Heart right ventricle (tissue), 16 donors: ENCODE measurements at regions not wholly inside any gene's neighbourhood (a gene's known extent, or its start where the extent isn't known, plus 50 kb on each side); places are given as distances from the start of the nearest gene placed in this dataset.

ENCODE experiments used
- ATAC-seq, 8 donors: fragments of 200-7000 bp; cut with Tn5 transposase; one replicate each; pipeline ENCODE4 v1.9.1; 2020; ENCODE audit warnings: mild to moderate bottlenecking in 8 of 8, moderate library complexity in 8 of 8, moderate number of reproducible peaks in 1 of 8
- DNase-seq, 2 donors: peaks; one replicate each; pipeline ENCODE4 v3.0.0-alpha.2; 2020
- H3K27ac ChIP-seq, 10 donors: fragments of 200-600 bp; sonication (generic) in 2 of 10; one replicate each; pipeline versions ENCODE4 v1.5.0 to v1.8.0; 2020 to 2022; ENCODE audit warnings: mild to moderate bottlenecking in 3 of 10
- H3K27me3 ChIP-seq, 7 donors: fragments of 200-600 bp; one replicate each; pipeline ENCODE4 v1.8.0; 2021 to 2022; ENCODE audit warnings: mild to moderate bottlenecking in 2 of 7
- H3K36me3 ChIP-seq, 9 donors: fragments of 200-600 bp; sonication (generic) in 1 of 9; one replicate each; pipeline versions ENCODE4 v1.5.0 to v1.8.0; 2020 to 2022; ENCODE audit warnings: mild to moderate bottlenecking in 2 of 9
- H3K4me1 ChIP-seq, 9 donors: fragments of 200-600 bp; sonication (generic) in 1 of 9; one replicate each; pipeline versions ENCODE4 v1.5.0 to v1.8.0; 2020 to 2022; ENCODE audit warnings: mild to moderate bottlenecking in 4 of 9
- H3K4me3 ChIP-seq, 10 donors: fragments of 200-600 bp; sonication (generic) in 2 of 10; one replicate each; pipeline versions ENCODE4 v1.5.0 to v1.8.0; 2020 to 2022; ENCODE audit warnings: mild to moderate bottlenecking in 7 of 10, moderate library complexity in 2 of 10
- H3K9me3 ChIP-seq, 11 donors: fragments of 200-600 bp in 10 of 11; sonication (generic) in 2 of 11; one replicate each; pipeline versions ENCODE4 v1.5.0 to v1.8.0; 2013 to 2022; ENCODE audit warnings: mild to moderate bottlenecking in 2 of 11, control low read depth in 1 of 11, moderate library complexity in 1 of 11
- WGBS, 2 donors: extraction: QIAGEN DNeasy Blood & Tissue Kit; methylation state at CpG; one replicate each; pipeline ENCODE4 v1.1.7; 2013; ENCODE audit warnings: inconsistent platforms in 1 of 2; 5-methylcytosine and 5-hydroxymethylcytosine counted together
- intact Hi-C, 10 donors: fragments of 100-400 bp; cut with DNase I; formaldehyde crosslinking; loops; one replicate each; pipeline versions ENCODE4 v1.11.1 to v1.14.2; 2022
- TF ChIP-seq, protein P1 (sequence below), 9 donors: fragments of 200-600 bp; sonication (generic) in 2 of 9; IDR thresholded peaks; one replicate each; pipeline versions ENCODE4 v1.5.0 to v1.8.0; 2021 to 2022; ENCODE audit warnings: antibody characterized with exemption in 9 of 9, mild to moderate bottlenecking in 5 of 9, moderate library complexity in 1 of 9
- donor health status: Arrhythmogenic right ventricular cardiomyopathy.
- donor health status: ischemic (EF 13 %, LVEDD 7.1; RV severe dilation, severe dysfunction).
- donor health status: healthy with polysubstance abuse.
- donor health status: DM: no; HTN: yes; CAD: no.
- donor health status: DM: no; HTN: no; CAD: no.
- donor health status: ischemic (EF 25% LVEDD 6.9; RV normal size, moderate dysfunction).
- donor health status: ischemic (EF 25% LVEDD 5.7; RV mildly dilated, moderate dysfunction).
- donor health status: healthy.
- donor health status: DM: yes; HTN: yes; CAD: no.
- donor health status: Ischemic cardiomyopathy.
- donor health status: ischemic (EF 35%, LVEDD 5.7; RV mildly dilated, moderate dysfunction).
- donor health status: nonischemic (EF 11% LVEDD 7.7; RV severe dilation, severe dysfunction).
- donor health status: DM: yes; HTN: yes; CAD: no.
- donor health status: PGD.
- donor health status: ischemic (EF 29% LVEDD 5.4; RV normal size, mild dysfunction).
- donor health status: nonischemic (EF 23%, LVEDD 6.1; RV moderate dilation, normal function).

DNA sequence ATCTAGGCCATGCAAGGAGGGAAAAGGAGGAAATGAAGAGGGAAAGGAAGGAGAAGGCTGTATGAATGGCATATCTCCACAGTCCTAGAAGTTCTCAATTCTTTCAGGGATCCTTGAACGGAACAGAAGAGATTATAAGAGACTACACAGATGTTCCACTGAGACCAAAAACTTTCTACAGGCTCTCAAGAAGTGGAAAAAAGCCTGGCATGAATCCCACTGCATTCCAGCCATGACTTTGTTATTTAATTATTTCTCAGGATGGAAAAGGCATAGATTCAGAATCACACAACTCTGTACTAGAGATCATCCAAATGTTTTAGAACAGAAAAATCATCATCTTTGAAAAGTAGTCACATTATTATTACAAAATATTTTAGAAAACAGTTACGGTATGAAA lies 131.7 kb upstream of the CDH20 start:
- ATAC-seq (no peak), DNase-seq (no peak)
- Histone ChIP-seq H3K27ac (no peak overlapping the region), H3K9me3 (no peaks in the 10 kb centered on the region), H3K27me3 (no peaks in the 10 kb centered on the region), H3K4me1 (no peaks in the 10 kb centered on the region), H3K4me3 (no peak overlapping the region), H3K36me3 (no peaks in the 10 kb centered on the region)
- WGBS, 2 donors = 40 to 45% methylated on average over 2 of the region's 2 CpGs
- TF ChIP-seq, protein P1, sequence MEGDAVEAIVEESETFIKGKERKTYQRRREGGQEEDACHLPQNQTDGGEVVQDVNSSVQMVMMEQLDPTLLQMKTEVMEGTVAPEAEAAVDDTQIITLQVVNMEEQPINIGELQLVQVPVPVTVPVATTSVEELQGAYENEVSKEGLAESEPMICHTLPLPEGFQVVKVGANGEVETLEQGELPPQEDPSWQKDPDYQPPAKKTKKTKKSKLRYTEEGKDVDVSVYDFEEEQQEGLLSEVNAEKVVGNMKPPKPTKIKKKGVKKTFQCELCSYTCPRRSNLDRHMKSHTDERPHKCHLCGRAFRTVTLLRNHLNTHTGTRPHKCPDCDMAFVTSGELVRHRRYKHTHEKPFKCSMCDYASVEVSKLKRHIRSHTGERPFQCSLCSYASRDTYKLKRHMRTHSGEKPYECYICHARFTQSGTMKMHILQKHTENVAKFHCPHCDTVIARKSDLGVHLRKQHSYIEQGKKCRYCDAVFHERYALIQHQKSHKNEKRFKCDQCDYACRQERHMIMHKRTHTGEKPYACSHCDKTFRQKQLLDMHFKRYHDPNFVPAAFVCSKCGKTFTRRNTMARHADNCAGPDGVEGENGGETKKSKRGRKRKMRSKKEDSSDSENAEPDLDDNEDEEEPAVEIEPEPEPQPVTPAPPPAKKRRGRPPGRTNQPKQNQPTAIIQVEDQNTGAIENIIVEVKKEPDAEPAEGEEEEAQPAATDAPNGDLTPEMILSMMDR (IDR thresholded peaks at IDR 0.05) = no peak
- intact Hi-C loops = no loop called here

DNA sequence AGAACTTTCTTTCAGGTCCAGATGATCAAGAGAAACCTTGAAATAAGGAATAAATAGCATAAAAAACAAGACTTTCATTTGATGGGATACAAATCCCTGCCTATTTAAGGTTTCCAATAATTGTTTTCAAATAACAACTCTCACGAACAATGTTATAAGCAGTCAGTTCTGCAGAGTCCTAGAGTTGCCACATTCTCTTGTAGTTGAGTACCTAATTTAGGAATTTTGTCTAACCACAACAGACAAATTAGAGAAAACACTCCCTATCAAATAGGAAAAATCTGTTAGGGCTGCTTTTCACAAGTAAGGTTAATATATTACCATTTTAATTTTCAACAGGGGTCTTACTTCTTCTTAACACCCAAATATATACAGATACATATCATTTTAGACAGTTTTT lies 130.1 kb upstream of the CDH20 start:
- H3K9me3 ChIP-seq = no peaks in the 10 kb centered on the region
- DNase-seq = no peak
- ATAC-seq = no peak
- no peaks in the 10 kb centered on the region for H3K36me3 ChIP-seq
- no peak overlapping the region for H3K27ac ChIP-seq
- H3K4me3 ChIP-seq = no peak overlapping the region
- intact Hi-C loops = no loop called here
- no peaks in the 10 kb centered on the region for H3K4me1 ChIP-seq
- TF ChIP-seq, protein P1 (IDR thresholded peaks at IDR 0.05) = no peak
- H3K27me3 ChIP-seq = no peaks in the 10 kb centered on the region
- 92% methylated on average over 1 of the region's 1 CpG for WGBS, 2 donors

DNA sequence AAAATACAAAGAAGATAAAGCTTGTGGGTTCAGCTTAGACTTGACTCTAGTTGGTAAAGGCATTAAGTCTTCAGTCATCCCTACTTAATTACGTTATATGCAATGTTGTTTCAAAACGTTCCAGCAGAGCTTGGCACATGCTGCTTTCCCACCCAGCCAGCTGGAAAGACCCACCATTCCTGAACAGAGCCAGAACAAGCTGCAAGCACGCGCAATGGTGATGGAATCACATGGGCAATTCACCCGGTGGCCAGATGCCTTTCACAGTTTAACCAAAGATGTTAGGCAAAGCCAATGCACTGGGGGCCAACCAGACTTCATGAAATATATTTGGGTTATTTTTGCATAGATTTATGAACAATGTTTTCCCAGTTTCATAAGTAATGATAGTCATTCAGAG lies 123.4 kb upstream of the CDH20 start:
- 66 to 74% methylated on average over 5 of the region's 5 CpGs for WGBS, 2 donors
- intact Hi-C loops = no loop called here

DNA sequence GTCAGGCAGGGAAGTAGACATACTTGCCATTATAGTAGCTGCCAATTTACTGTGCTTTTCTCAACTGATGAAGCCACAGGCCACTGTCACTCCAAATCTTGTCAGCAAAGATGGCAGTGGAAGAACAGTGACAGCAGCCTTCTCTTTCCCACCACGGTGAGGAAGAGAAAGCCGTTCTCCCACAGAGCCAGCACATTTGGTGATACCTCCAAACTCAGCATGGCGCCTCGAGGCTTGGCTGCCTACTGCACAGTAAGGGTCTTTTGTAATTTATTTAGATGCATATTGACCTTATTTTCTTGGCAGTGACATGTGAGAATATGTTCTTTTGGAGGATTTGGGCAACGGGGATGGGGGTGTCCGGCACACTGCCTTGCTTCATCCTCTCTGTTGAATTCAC lies 117.2 kb upstream of the CDH20 start:
- H3K9me3 ChIP-seq = peaks cover 0 to 2% (median 0%) of the 10 kb centered on the region in 11 donors
- H3K27ac ChIP-seq = no peak overlapping the region
- no peaks in the 10 kb centered on the region for H3K27me3 ChIP-seq
- intact Hi-C loops = no loop called here
- no peaks in the 10 kb centered on the region for H3K4me1 ChIP-seq
- DNase-seq (no peak), ATAC-seq (no peak)
- WGBS, 2 donors = 69 to 71% methylated on average over 6 of the region's 6 CpGs
- no peaks in the 10 kb centered on the region for H3K36me3 ChIP-seq
- TF ChIP-seq, protein P1 (IDR thresholded peaks at IDR 0.05) = no peak
- H3K4me3 ChIP-seq = no peak overlapping the region

More for the DNA sequence above, 123.4 kb upstream of the CDH20 start:
- Histone ChIP-seq H3K9me3 (peaks cover 0 to 2% (median 0%) of the 10 kb centered on the region in 11 donors), H3K27me3 (no peaks in the 10 kb centered on the region), H3K36me3 (no peaks in the 10 kb centered on the region), H3K27ac (no peak overlapping the region), H3K4me3 (no peak overlapping the region), H3K4me1 (no peaks in the 10 kb centered on the region)
- ATAC-seq (no peak), DNase-seq (no peak)
- TF ChIP-seq, protein P1 (IDR thresholded peaks at IDR 0.05) = no peak

DNA sequence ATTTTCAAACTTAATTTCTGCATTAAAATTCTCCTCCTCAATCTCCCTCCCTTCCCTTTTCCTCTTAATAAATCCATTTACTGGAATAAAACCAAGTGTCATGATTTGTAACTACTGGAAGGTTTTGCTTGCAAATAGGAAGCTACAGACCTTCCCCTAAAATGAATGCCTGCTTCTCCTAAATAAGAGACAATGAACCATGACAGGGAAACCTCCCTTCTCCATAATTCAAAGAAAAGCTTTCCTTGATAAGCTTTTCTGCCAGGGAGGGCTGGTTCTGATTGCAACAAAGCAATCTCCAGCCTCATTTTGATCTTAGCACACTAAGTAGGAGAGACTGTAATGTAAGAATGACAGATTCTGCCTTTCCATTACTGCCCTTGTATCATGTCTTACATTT lies 111.0 kb upstream of the CDH20 start:
- DNase-seq (no peak), ATAC-seq (no peak)
- no peaks in the 10 kb centered on the region for H3K27me3 ChIP-seq
- H3K36me3 ChIP-seq = no peaks in the 10 kb centered on the region
- no peak overlapping the region for H3K27ac ChIP-seq
- TF ChIP-seq, protein P1 (IDR thresholded peaks at IDR 0.05) = no peak
- no peaks in the 10 kb centered on the region for H3K9me3 ChIP-seq
- H3K4me3 ChIP-seq = no peak overlapping the region
- H3K4me1 ChIP-seq = no peaks in the 10 kb centered on the region
- intact Hi-C loops = no loop called here
